ENCODE measurements at regions not wholly inside any gene's neighbourhood (a gene's known extent, or its start where the extent isn't known, plus 50 kb on each side); places are given as distances from the start of the nearest gene placed in this dataset.

- no peak for TF ChIP-seq CTCF (IDR thresholded peaks at IDR 0.05)
- no peak for TF ChIP-seq POLR2A (IDR thresholded peaks at IDR 0.05)
- TF ChIP-seq POLR2AphosphoS5 (IDR thresholded peaks at IDR 0.05): no peak
These were observed 332.5 kb downstream of the AMY1C start for GRCh38 chr1:104082221-104082620.
